ENCODE measurements at regions not wholly inside any gene's neighbourhood (a gene's known extent, or its start where the extent isn't known, plus 50 kb on each side); places are given as distances from the start of the nearest gene placed in this dataset.

DNA sequence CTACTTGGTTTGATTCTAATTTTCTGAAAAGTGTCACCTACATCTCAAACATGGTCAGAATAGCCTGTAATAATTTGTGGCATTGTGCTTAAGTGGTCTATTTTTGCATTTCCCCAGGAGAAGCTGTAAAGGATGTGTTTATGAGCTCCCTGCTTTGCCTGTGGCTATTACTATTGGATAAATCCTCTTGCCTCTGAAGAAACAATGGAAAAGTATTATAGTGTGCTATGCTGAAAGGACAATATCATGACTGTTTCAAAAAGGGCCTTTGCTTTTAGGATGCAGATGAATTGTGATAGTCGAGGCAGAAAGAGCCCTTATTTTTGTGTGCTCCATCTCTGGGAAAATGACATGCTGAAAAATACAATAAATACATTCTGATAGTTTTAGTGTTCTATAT lies 94.1 kb upstream of the ARMC3 start:
- TF ChIP-seq, protein P1, sequence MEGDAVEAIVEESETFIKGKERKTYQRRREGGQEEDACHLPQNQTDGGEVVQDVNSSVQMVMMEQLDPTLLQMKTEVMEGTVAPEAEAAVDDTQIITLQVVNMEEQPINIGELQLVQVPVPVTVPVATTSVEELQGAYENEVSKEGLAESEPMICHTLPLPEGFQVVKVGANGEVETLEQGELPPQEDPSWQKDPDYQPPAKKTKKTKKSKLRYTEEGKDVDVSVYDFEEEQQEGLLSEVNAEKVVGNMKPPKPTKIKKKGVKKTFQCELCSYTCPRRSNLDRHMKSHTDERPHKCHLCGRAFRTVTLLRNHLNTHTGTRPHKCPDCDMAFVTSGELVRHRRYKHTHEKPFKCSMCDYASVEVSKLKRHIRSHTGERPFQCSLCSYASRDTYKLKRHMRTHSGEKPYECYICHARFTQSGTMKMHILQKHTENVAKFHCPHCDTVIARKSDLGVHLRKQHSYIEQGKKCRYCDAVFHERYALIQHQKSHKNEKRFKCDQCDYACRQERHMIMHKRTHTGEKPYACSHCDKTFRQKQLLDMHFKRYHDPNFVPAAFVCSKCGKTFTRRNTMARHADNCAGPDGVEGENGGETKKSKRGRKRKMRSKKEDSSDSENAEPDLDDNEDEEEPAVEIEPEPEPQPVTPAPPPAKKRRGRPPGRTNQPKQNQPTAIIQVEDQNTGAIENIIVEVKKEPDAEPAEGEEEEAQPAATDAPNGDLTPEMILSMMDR (IDR thresholded peaks at IDR 0.05; ENCODE audit: low read depth, low read length): no peak
- no peak for TF ChIP-seq EZH2phosphoT487 (IDR thresholded peaks at IDR 0.05; ENCODE audit: low read depth)
